GM23338 (cell line): ENCODE measurements at regions not wholly inside any gene's neighbourhood (a gene's known extent, or its start where the extent isn't known, plus 50 kb on each side); places are given as distances from the start of the nearest gene placed in this dataset.

ENCODE experiments used
- ATAC-seq: fragments of 200-7000 bp; cut with Tn5 transposase; 3 replicates; pipeline ENCODE4 v1.9.1; 2020
- DNase-seq: peaks from one replicate; pipeline ENCODE4 v3.0.0-alpha.2; 2015; ENCODE audit warnings: low spot score
- H2AFZ ChIP-seq: fragments of 200-600 bp; sonication (generic); 2 replicates; pipeline ENCODE4 v1.8.0; 2016; ENCODE audit warnings: antibody characterized with exemption, mild to moderate bottlenecking, moderate library complexity
- H3F3A ChIP-seq: fragments of 200-600 bp; sonication (generic); replicated peaks from 2 replicates; pipeline ENCODE4 v1.8.0; 2017; ENCODE audit warnings: antibody characterized with exemption, mixed run types, low read depth
- H3K27ac ChIP-seq: fragments of 200-600 bp; sonication (generic); 2 replicates; pipeline ENCODE4 v1.6.1; 2016; ENCODE audit warnings: low read depth
- H3K27me3 ChIP-seq: fragments of 200-600 bp; sonication (generic); 2 replicates; pipeline ENCODE4 v1.8.0; 2016; ENCODE audit warnings: mild to moderate bottlenecking, mixed run types, moderate library complexity; ENCODE audit not compliant: insufficient read depth
- H3K36me3 ChIP-seq: fragments of 200-600 bp; sonication (generic); 2 replicates; pipeline ENCODE4 v1.8.0; 2016; ENCODE audit warnings: mild to moderate bottlenecking; ENCODE audit not compliant: insufficient read depth
- H3K4me1 ChIP-seq: fragments of 200-600 bp; sonication (generic); 2 replicates; pipeline ENCODE4 v1.8.0; 2016; ENCODE audit warnings: mild to moderate bottlenecking, moderate library complexity; ENCODE audit not compliant: insufficient read depth
- H3K4me2 ChIP-seq: fragments of 200-600 bp; sonication (generic); 2 replicates; pipeline ENCODE4 v1.7.1; 2017; ENCODE audit warnings: mixed run types
- H3K4me3 ChIP-seq: fragments of 200-600 bp; sonication (generic); 2 replicates; pipeline ENCODE4 v1.6.1; 2016; ENCODE audit warnings: mixed run types
- H3K79me2 ChIP-seq: fragments of 200-600 bp; sonication (generic); replicated peaks from 2 replicates; pipeline ENCODE4 v1.8.0; 2017; ENCODE audit warnings: mild to moderate bottlenecking; ENCODE audit not compliant: insufficient read depth
- H3K9me2 ChIP-seq: fragments of 200-600 bp; sonication (generic); 2 replicates; pipeline ENCODE4 v1.8.0; 2017; ENCODE audit not compliant: insufficient read depth
- H4K20me1 ChIP-seq: fragments of 200-600 bp; sonication (generic); replicated peaks from 2 replicates; pipeline ENCODE4 v1.8.0; 2017; ENCODE audit warnings: mild to moderate bottlenecking; ENCODE audit not compliant: insufficient read depth
- H3K27ac Mint-ChIP-seq: 2 replicates; pipeline ENCODE4 v1.8.0; 2020; ENCODE audit warnings: inconsistent platforms, mild to moderate bottlenecking, moderate library complexity, mixed read lengths
- H3K27me3 Mint-ChIP-seq: 3 replicates; pipeline ENCODE4 v1.8.0; 2022; ENCODE audit warnings: low read depth, mild to moderate bottlenecking, moderate library complexity, mixed read lengths, inconsistent platforms; ENCODE audit not compliant: insufficient read depth, poor library complexity
- H3K36me3 Mint-ChIP-seq: 3 replicates; pipeline ENCODE4 v1.8.0; 2021; ENCODE audit warnings: low read depth, mild to moderate bottlenecking, inconsistent platforms, moderate library complexity, mixed read lengths
- H3K4me1 Mint-ChIP-seq: 3 replicates; pipeline ENCODE4 v1.8.0; 2020; ENCODE audit warnings: mild to moderate bottlenecking, inconsistent platforms, mixed read lengths
- H3K4me3 Mint-ChIP-seq: 3 replicates; pipeline ENCODE4 v1.8.0; 2021; ENCODE audit warnings: moderate library complexity, mild to moderate bottlenecking, inconsistent platforms, mixed read lengths
- H3K9me3 Mint-ChIP-seq: 3 replicates; pipeline ENCODE4 v1.8.0; 2020; ENCODE audit warnings: moderate library complexity, mild to moderate bottlenecking, inconsistent platforms, mixed read lengths
- CREB1 ChIP-seq: fragments of 250-450 bp; sonication (Bioruptor Pico); IDR thresholded peaks from 2 replicates; pipeline ENCODE4 v1.5.0; 2020; ENCODE audit warnings: low read depth, mild to moderate bottlenecking, moderate library complexity
- CTCF ChIP-seq, 2 experiments: fragments of 200-600 bp in 1 of 2; sonication (generic) in 1 of 2; conservative IDR thresholded peaks; 2 replicates each; pipeline versions ENCODE4 v1.5.1 to v1.6.1; 2016 to 2017; ENCODE audit warnings: antibody characterized with exemption in 2 of 2, low read depth in 2 of 2, mild to moderate bottlenecking in 2 of 2, moderate library complexity in 1 of 2
- EZH2phosphoT487 ChIP-seq: fragments of 200-600 bp; sonication (generic); IDR thresholded peaks from one replicate; pipeline ENCODE4 v1.8.1; 2018; ENCODE audit warnings: antibody characterized with exemption; ENCODE audit not compliant: unreplicated experiment
- STAT1 ChIP-seq: IDR thresholded peaks from one replicate; pipeline ENCODE4 v1.6.1; 2016; ENCODE audit warnings: antibody characterized with exemption; ENCODE audit not compliant: unreplicated experiment
- TF ChIP-seq, protein P1 (sequence below): IDR thresholded peaks from one replicate; pipeline ENCODE4 v1.6.1; 2018; ENCODE audit warnings: antibody characterized with exemption; ENCODE audit not compliant: unreplicated experiment
- TF ChIP-seq, protein P2 (sequence below): fragments of 250-450 bp; sonication (Bioruptor Pico); IDR thresholded peaks from 2 replicates; pipeline ENCODE4 v1.5.0; 2020; ENCODE audit warnings: mild to moderate bottlenecking, moderate library complexity

- no peaks in the 10 kb centered on the region for H3K27me3 ChIP-seq
- H3K27me3 Mint-ChIP-seq = peaks cover 2% of the 10 kb centered on the region
- ATAC-seq = no peak
- H3K9me2 ChIP-seq = 0 out of 2 replicates have a peak, but pooled peaks cover 12% of the 10 kb centered on the region
- no peak overlapping the region for H3K4me3 Mint-ChIP-seq
- no peak overlapping the region for H3K4me3 ChIP-seq
- no peak overlapping the region for H3K4me2 ChIP-seq
- no peaks in the 10 kb centered on the region for H3K79me2 ChIP-seq
- no peaks in the 10 kb centered on the region for H4K20me1 ChIP-seq
- H3F3A ChIP-seq = no peaks in the 10 kb centered on the region
- H3K4me1 Mint-ChIP-seq = no peaks in the 10 kb centered on the region
- TF ChIP-seq, protein P1, sequence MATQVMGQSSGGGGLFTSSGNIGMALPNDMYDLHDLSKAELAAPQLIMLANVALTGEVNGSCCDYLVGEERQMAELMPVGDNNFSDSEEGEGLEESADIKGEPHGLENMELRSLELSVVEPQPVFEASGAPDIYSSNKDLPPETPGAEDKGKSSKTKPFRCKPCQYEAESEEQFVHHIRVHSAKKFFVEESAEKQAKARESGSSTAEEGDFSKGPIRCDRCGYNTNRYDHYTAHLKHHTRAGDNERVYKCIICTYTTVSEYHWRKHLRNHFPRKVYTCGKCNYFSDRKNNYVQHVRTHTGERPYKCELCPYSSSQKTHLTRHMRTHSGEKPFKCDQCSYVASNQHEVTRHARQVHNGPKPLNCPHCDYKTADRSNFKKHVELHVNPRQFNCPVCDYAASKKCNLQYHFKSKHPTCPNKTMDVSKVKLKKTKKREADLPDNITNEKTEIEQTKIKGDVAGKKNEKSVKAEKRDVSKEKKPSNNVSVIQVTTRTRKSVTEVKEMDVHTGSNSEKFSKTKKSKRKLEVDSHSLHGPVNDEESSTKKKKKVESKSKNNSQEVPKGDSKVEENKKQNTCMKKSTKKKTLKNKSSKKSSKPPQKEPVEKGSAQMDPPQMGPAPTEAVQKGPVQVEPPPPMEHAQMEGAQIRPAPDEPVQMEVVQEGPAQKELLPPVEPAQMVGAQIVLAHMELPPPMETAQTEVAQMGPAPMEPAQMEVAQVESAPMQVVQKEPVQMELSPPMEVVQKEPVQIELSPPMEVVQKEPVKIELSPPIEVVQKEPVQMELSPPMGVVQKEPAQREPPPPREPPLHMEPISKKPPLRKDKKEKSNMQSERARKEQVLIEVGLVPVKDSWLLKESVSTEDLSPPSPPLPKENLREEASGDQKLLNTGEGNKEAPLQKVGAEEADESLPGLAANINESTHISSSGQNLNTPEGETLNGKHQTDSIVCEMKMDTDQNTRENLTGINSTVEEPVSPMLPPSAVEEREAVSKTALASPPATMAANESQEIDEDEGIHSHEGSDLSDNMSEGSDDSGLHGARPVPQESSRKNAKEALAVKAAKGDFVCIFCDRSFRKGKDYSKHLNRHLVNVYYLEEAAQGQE = no peak
- TF ChIP-seq STAT1 = no peak
- DNase-seq = no peak
- H2AFZ ChIP-seq = no peak overlapping the region
- peaks cover 65% of the 10 kb centered on the region for H3K9me3 Mint-ChIP-seq
- peaks cover 51% of the 10 kb centered on the region for H3K36me3 Mint-ChIP-seq
- no peak overlapping the region for H3K27ac ChIP-seq
- H3K27ac Mint-ChIP-seq = no peak overlapping the region
- no peaks in the 10 kb centered on the region for H3K4me1 ChIP-seq
- peaks cover 6% of the 10 kb centered on the region for H3K36me3 ChIP-seq
These were observed 155.9 kb upstream of the HMCN1 start for GRCh38 chr1:185578293-185578692.

GRCh38 chr1:185574139-185574875 lies 159.9 kb upstream of the HMCN1 start:
- Histone ChIP-seq H3K27ac (no peak overlapping the region), H2AFZ (no peak overlapping the region), H3K4me3 (no peak overlapping the region), H3K9me2 (peaks cover 21% of the 10 kb centered on the region), H3K4me2 (no peak overlapping the region), H3K27me3 (no peaks in the 10 kb centered on the region), H3K4me1 (no peaks in the 10 kb centered on the region), H3K36me3 (no peaks in the 10 kb centered on the region), H3K79me2 (no peaks in the 10 kb centered on the region), H4K20me1 (no peaks in the 10 kb centered on the region), H3F3A (no peaks in the 10 kb centered on the region)
- no peak overlapping the region; the same call in 1 of the 2 replicates for H3K27ac Mint-ChIP-seq
- no peaks in the 10 kb centered on the region for H3K4me1 Mint-ChIP-seq
- peaks cover 1% of the 10 kb centered on the region for H3K27me3 Mint-ChIP-seq
- H3K9me3 Mint-ChIP-seq = peaks cover 25% of the 10 kb centered on the region
- no peak for ATAC-seq
- no peak for DNase-seq
- H3K36me3 Mint-ChIP-seq = peaks cover 12% of the 10 kb centered on the region
- H3K4me3 Mint-ChIP-seq = no peak overlapping the region
- TF ChIP-seq, protein P2, sequence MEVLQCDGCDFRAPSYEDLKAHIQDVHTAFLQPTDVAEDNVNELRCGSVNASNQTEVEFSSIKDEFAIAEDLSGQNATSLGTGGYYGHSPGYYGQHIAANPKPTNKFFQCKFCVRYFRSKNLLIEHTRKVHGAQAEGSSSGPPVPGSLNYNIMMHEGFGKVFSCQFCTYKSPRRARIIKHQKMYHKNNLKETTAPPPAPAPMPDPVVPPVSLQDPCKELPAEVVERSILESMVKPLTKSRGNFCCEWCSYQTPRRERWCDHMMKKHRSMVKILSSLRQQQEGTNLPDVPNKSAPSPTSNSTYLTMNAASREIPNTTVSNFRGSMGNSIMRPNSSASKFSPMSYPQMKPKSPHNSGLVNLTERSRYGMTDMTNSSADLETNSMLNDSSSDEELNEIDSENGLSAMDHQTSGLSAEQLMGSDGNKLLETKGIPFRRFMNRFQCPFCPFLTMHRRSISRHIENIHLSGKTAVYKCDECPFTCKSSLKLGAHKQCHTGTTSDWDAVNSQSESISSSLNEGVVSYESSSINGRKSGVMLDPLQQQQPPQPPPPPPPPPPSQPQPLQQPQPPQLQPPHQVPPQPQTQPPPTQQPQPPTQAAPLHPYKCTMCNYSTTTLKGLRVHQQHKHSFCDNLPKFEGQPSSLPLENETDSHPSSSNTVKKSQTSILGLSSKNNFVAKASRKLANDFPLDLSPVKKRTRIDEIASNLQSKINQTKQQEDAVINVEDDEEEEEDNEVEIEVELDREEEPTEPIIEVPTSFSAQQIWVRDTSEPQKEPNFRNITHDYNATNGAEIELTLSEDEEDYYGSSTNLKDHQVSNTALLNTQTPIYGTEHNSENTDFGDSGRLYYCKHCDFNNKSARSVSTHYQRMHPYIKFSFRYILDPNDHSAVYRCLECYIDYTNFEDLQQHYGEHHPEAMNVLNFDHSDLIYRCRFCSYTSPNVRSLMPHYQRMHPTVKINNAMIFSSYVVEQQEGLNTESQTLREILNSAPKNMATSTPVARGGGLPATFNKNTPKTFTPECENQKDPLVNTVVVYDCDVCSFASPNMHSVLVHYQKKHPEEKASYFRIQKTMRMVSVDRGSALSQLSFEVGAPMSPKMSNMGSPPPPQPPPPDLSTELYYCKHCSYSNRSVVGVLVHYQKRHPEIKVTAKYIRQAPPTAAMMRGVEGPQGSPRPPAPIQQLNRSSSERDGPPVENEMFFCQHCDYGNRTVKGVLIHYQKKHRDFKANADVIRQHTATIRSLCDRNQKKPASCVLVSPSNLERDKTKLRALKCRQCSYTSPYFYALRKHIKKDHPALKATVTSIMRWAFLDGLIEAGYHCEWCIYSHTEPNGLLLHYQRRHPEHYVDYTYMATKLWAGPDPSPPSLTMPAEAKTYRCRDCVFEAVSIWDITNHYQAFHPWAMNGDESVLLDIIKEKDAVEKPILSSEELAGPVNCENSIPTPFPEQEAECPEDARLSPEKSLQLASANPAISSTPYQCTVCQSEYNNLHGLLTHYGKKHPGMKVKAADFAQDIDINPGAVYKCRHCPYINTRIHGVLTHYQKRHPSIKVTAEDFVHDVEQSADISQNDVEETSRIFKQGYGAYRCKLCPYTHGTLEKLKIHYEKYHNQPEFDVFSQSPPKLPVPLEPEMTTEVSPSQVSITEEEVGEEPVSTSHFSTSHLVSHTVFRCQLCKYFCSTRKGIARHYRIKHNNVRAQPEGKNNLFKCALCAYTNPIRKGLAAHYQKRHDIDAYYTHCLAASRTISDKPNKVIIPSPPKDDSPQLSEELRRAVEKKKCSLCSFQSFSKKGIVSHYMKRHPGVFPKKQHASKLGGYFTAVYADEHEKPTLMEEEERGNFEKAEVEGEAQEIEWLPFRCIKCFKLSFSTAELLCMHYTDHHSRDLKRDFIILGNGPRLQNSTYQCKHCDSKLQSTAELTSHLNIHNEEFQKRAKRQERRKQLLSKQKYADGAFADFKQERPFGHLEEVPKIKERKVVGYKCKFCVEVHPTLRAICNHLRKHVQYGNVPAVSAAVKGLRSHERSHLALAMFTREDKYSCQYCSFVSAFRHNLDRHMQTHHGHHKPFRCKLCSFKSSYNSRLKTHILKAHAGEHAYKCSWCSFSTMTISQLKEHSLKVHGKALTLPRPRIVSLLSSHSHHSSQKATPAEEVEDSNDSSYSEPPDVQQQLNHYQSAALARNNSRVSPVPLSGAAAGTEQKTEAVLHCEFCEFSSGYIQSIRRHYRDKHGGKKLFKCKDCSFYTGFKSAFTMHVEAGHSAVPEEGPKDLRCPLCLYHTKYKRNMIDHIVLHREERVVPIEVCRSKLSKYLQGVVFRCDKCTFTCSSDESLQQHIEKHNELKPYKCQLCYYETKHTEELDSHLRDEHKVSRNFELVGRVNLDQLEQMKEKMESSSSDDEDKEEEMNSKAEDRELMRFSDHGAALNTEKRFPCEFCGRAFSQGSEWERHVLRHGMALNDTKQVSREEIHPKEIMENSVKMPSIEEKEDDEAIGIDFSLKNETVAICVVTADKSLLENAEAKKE = no peak
- TF ChIP-seq EZH2phosphoT487 (no peak), STAT1 (no peak), CREB1 (CRISPR knock-in tag) (no peak), CTCF (conservative IDR thresholded peaks at IDR 0.05; ENCODE audit: low read depth in 2 of 2) (no peak)
